Adrenal gland (tissue), 5 donors: ENCODE measurements at regions not wholly inside any gene's neighbourhood (a gene's known extent, or its start where the extent isn't known, plus 50 kb on each side); places are given as distances from the start of the nearest gene placed in this dataset.

Source experiments
- CTCF ChIP-seq, 6 experiments: fragments of 450-650 bp in 4 of 6; fragments of 200-600 bp in 2 of 6; sonication (generic) in 1 of 6; IDR thresholded peaks; 1 replicate in 5 of 6; 2 replicates in 1 of 6; pipeline versions ENCODE4 v1.5.1 to v1.8.0; 2016 to 2021; ENCODE audit warnings: antibody characterized with exemption in 6 of 6, mild to moderate bottlenecking in 2 of 6, moderate library complexity in 1 of 6
- POLR2A ChIP-seq, 2 donors: fragments of 450-650 bp; IDR thresholded peaks; one replicate each; pipeline ENCODE4 v1.6.1; 2017; ENCODE audit warnings: antibody characterized with exemption in 2 of 2, mild to moderate bottlenecking in 2 of 2, moderate library complexity in 1 of 2
- donor health status: DM: no; HTN: no; CAD: no.

DNA sequence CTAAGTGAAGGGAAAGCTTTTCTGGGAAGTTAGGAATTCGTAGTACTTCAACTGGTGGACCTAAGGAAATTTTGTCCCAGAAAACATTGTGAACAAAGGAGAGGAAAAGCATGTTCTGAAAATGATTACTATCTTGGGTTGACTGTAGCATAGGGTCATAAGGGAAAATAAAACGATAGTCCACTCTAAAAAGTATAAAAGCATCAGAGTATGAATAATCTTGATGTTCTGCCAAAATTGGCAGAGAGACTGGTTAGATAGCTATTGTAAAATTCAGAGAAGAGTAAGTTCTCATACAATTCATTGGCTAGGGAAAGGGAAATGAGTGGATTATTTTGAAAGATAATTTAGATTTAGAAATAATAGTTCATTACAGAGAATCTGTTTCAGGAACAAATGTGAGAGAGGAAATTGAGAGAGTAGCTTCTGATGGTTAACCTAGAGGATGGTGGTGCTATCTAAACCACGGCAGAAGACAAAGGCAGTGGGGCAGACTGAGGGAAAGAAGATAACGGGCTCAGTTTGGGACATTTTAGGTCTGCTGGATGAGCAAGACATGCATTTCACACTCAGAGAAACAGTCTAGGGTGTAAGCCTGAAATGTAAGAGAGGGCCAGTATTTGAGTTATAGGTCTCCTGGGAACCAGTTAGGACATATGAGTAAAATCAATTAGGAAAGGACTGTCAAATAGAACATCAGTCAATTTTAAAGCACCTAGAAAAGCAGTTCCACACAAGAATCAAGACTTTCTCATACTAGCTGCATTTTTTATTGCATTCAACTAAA, 799.3 kb upstream of the CXADR start:
- TF ChIP-seq POLR2A (IDR thresholded peaks at IDR 0.05): no peak
- TF ChIP-seq CTCF (IDR thresholded peaks at IDR 0.05): no peak
